ENCODE measurements at regions not wholly inside any gene's neighbourhood (a gene's known extent, or its start where the extent isn't known, plus 50 kb on each side); places are given as distances from the start of the nearest gene placed in this dataset.

DNA sequence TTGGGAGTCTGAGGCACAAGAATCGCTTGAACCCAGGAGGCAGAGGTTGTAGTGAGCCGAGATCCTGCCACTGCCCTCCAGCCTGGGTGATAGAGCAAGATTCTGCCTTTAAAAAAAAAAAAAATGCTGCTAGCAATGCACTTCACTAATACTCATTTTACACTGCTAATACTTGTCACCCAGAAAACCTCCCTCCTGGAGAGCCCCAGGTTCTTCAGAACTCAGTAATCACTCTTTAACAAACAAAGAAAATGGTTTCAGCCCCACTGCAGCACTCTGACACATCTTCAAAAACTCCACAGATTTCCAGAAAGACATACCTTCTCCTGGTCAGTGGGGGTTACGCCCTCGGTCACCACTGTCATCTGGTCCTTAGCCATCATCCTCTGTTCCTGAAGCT is 366.7 kb downstream of the SHQ1 start:
- no peak for TF ChIP-seq KDM5A (IDR thresholded peaks at IDR 0.05; ENCODE audit: low read length)
- TF ChIP-seq MAFK (IDR thresholded peaks at IDR 0.05; ENCODE audit: low read depth, low read length) = no peak
- no peak for TF ChIP-seq POLR2A (IDR thresholded peaks at IDR 0.05; ENCODE audit: control extremely low read depth in 1 of 2, low read depth in 2 of 2, low read length in 2 of 2)
- TF ChIP-seq CTCF (IDR thresholded peaks at IDR 0.05; ENCODE audit: control extremely low read depth in 1 of 3, insufficient read depth in 1 of 3, low read depth in 1 of 3, low read length in 3 of 3) = no peak
- no peak for TF ChIP-seq EP300 (IDR thresholded peaks at IDR 0.05; ENCODE audit: borderline replicate concordance in 1 of 2, low read depth in 2 of 2, low read length in 2 of 2)
- no peak for TF ChIP-seq POLR2AphosphoS5 (IDR thresholded peaks at IDR 0.05; ENCODE audit: low read depth, low read length)
- TF ChIP-seq EZH2 (IDR thresholded peaks at IDR 0.05; ENCODE audit: low read depth, low read length, severe bottlenecking) = no peak
- no peak for TF ChIP-seq SIN3A (conservative IDR thresholded peaks at IDR 0.05 in 1 of 2, IDR thresholded peaks at IDR 0.05 in 1 of 2; ENCODE audit: low read depth in 1 of 2, low read length in 2 of 2)

Measured in H1 (cell line).